ENCODE measurements at regions not wholly inside any gene's neighbourhood (a gene's known extent, or its start where the extent isn't known, plus 50 kb on each side); places are given as distances from the start of the nearest gene placed in this dataset.

GRCh38 chr2:195257979-195258378 lies 399.0 kb upstream of the SLC39A10 start:
- H3K4me1 ChIP-seq (ENCODE audit: control insufficient read depth, insufficient read depth, low read length) = no peaks in the 10 kb centered on the region
- intact Hi-C loops (cut with micrococcal nuclease; ENCODE audit: unreplicated experiment) (no loop called here), in situ Hi-C loops (cut with MboI) (no loop called here)
- no peak overlapping the region for H3K9ac ChIP-seq (ENCODE audit: control insufficient read depth, insufficient read depth, low read length)
- ATAC-seq (no peak), FAIRE-seq (no peak), DNase-seq (ENCODE audit: low read depth, low spot score) (no peak)
- H4K20me1 ChIP-seq (ENCODE audit: control insufficient read depth, insufficient read depth) = no peaks in the 10 kb centered on the region
- POLR2A ChIA-PET = no interaction called here
- no peak overlapping the region for H2AFZ ChIP-seq (ENCODE audit: control insufficient read depth, low read depth, low read length)
- H3K4me3 ChIP-seq = no peak overlapping the region
- CTCF ChIA-PET = interaction anchor here (1.2 kb wide), 1 partner anchor 8 kb away, joined by 3 read pairs; no protein-coding TSS in a partner anchor
- no peaks in the 10 kb centered on the region for H3K27me3 ChIP-seq (replicated peaks in 1 of 2; ENCODE audit: control insufficient read depth in 2 of 2, insufficient read depth in 2 of 2, low read length in 1 of 2)
- H3K27ac ChIP-seq (ENCODE audit: control insufficient read depth, insufficient read depth) = no peak overlapping the region
- BruUV-seq (replicated peaks) = no TSS peak
- no peaks in the 10 kb centered on the region for H3K9me3 ChIP-seq (replicated peaks; ENCODE audit: control insufficient read depth, insufficient read depth, low read length)
- SMC1A ChIA-PET (ENCODE audit: uncharacterized antibody, unreplicated experiment) = no interaction called here
- no peaks in the 10 kb centered on the region for H3K79me2 ChIP-seq (ENCODE audit: control insufficient read depth, insufficient read depth, low read length)
- WGBS (ENCODE audit: insufficient coverage, insufficient replicate concordance, low lambda C conversion rate, missing lambda C conversion rate) = 21% methylated on average over 4 of the region's 4 CpGs
- TF ChIP-seq DPF2 (IDR thresholded peaks at IDR 0.05) (no peak), FOS (IDR thresholded peaks at IDR 0.05; ENCODE audit: borderline replicate concordance, extremely low read depth, insufficient read length) (no peak), USF1 (IDR thresholded peaks at IDR 0.05; ENCODE audit: borderline replicate concordance, extremely low read length, insufficient read depth, low read depth, low read length) (no peak), SKIL (IDR thresholded peaks at IDR 0.05; ENCODE audit: low read depth, poor library complexity, severe bottlenecking) (no peak), HDAC6 (IDR thresholded peaks at IDR 0.05; ENCODE audit: unreplicated experiment) (no peak), SMARCA5 (IDR thresholded peaks at IDR 0.05) (no peak), TCF12 (IDR thresholded peaks at IDR 0.05; ENCODE audit: low read depth, low read length) (no peak), GABPA (IDR thresholded peaks at IDR 0.05; ENCODE audit: low read depth) (no peak), NFYB (IDR thresholded peaks at IDR 0.05; ENCODE audit: insufficient read depth, low read depth, low read length) (no peak), SUPT20H (IDR thresholded peaks at IDR 0.05; ENCODE audit: borderline replicate concordance, control insufficient read depth, low read depth, low read length) (no peak), HSF1 (IDR thresholded peaks at IDR 0.05; ENCODE audit: low read depth, low read length) (no peak)
- H3K36me3 ChIP-seq (ENCODE audit: control insufficient read depth in 2 of 2, insufficient read depth in 2 of 2, low read length in 1 of 2) = no peaks in the 10 kb centered on the region
- RAD21 ChIA-PET (ENCODE audit: unreplicated experiment) = no interaction called here
- no peak overlapping the region for H3K4me2 ChIP-seq (ENCODE audit: control insufficient read depth, insufficient read depth)

Data from GM12878 (cell line).